ENCODE measurements at regions not wholly inside any gene's neighbourhood (a gene's known extent, or its start where the extent isn't known, plus 50 kb on each side); places are given as distances from the start of the nearest gene placed in this dataset.

GRCh38 chr14:71430678-71431376, 501.4 kb upstream of the RGS6 start:
- ChIA-PET POLR2A (interaction anchor here (0.8 kb wide), 1 partner anchor 9 kb away, joined by 5 read pairs; no protein-coding TSS in a partner anchor), CTCF (ENCODE audit: low intra/inter-chr PET ratio) (no interaction called here)
- no TSS peak for BruUV-seq (replicated peaks)
- no peak overlapping the region for H3K27ac ChIP-seq (ENCODE audit: extremely low read depth, low read depth, low read length)
- intact Hi-C loops (cut with micrococcal nuclease) (no loop called here), in situ Hi-C loops (cut with MboI) (no loop called here)
- DNase-seq (ENCODE audit: extremely low read depth in 1 of 4, low spot score in 3 of 4), result no peak
- no peaks in the 10 kb centered on the region for H3K9me1 ChIP-seq (ENCODE audit: control insufficient read depth, insufficient read depth, low read length)
- no peaks in the 10 kb centered on the region for H3K27me3 ChIP-seq (ENCODE audit: control insufficient read depth in 2 of 2, insufficient read depth in 2 of 2, low read length in 2 of 2)
- H3K79me2 ChIP-seq (ENCODE audit: control insufficient read depth, insufficient read depth, low read length), result no peaks in the 10 kb centered on the region
- no peak for FAIRE-seq
- WGBS (ENCODE audit: insufficient coverage, low coverage, missing lambda C conversion rate), result 68% methylated on average over 3 of the region's 3 CpGs
- TF ChIP-seq, protein P1, sequence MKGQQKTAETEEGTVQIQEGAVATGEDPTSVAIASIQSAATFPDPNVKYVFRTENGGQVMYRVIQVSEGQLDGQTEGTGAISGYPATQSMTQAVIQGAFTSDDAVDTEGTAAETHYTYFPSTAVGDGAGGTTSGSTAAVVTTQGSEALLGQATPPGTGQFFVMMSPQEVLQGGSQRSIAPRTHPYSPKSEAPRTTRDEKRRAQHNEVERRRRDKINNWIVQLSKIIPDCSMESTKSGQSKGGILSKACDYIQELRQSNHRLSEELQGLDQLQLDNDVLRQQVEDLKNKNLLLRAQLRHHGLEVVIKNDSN (CRISPR knock-in tag; IDR thresholded peaks at IDR 0.05), result no peak
- peak; percentile 51; the same call in 1 of the 2 replicates for TF ChIP-seq HMBOX1 (IDR thresholded peaks at IDR 0.05)
- no peak overlapping the region for H3K4me3 ChIP-seq
- H2AFZ ChIP-seq (ENCODE audit: low read depth, low read length), result no peak overlapping the region
- H3K9ac ChIP-seq (ENCODE audit: insufficient read depth in 1 of 2, low read depth in 2 of 2, low read length in 2 of 2), result no peak overlapping the region
- no peaks in the 10 kb centered on the region for H3K36me3 ChIP-seq (ENCODE audit: control insufficient read depth, insufficient read depth, low read length)
- no peak for ATAC-seq
- H4K20me1 ChIP-seq (replicated peaks; ENCODE audit: control insufficient read depth, insufficient read depth, low read length), result no peaks in the 10 kb centered on the region
- H3K9me3 ChIP-seq (replicated peaks; ENCODE audit: control insufficient read depth, insufficient read depth, low read depth, low read length), result no peaks in the 10 kb centered on the region
- no peaks in the 10 kb centered on the region for H3K4me1 ChIP-seq (replicated peaks in 1 of 2; ENCODE audit: control insufficient read depth in 2 of 2, insufficient read depth in 2 of 2, low read length in 2 of 2)
- H3K4me2 ChIP-seq (ENCODE audit: insufficient read depth, low read length), result no peak overlapping the region

All from K562 (cell line).